ENCODE measurements at regions not wholly inside any gene's neighbourhood (a gene's known extent, or its start where the extent isn't known, plus 50 kb on each side); places are given as distances from the start of the nearest gene placed in this dataset.

DNA sequence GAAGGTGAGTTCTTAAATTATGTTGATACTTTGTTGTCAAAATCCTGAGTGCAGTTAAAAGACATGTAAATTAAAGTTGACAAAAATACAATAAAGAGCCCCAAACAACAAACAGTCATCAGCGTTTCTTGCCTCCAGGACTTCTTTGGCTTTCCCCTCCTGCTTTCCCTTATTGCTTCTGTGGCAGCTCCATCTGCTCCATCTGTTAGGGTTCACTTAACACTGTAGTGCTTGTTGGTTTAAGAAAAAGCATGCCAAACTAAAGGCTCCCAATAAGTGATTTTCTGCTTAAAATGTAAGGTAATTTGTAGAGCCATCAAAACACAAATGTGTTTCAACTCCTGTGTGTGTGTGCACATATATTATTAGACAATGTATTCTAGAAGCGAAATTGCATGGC, 254.3 kb upstream of the GNAI1 start:
- ChIA-PET CTCF (no interaction called here), POLR2A (no interaction called here)
- TF ChIP-seq, protein P1, sequence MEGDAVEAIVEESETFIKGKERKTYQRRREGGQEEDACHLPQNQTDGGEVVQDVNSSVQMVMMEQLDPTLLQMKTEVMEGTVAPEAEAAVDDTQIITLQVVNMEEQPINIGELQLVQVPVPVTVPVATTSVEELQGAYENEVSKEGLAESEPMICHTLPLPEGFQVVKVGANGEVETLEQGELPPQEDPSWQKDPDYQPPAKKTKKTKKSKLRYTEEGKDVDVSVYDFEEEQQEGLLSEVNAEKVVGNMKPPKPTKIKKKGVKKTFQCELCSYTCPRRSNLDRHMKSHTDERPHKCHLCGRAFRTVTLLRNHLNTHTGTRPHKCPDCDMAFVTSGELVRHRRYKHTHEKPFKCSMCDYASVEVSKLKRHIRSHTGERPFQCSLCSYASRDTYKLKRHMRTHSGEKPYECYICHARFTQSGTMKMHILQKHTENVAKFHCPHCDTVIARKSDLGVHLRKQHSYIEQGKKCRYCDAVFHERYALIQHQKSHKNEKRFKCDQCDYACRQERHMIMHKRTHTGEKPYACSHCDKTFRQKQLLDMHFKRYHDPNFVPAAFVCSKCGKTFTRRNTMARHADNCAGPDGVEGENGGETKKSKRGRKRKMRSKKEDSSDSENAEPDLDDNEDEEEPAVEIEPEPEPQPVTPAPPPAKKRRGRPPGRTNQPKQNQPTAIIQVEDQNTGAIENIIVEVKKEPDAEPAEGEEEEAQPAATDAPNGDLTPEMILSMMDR (IDR thresholded peaks at IDR 0.05): no peak
- TF ChIP-seq EZH2 (IDR thresholded peaks at IDR 0.05; ENCODE audit: borderline replicate concordance, insufficient read depth, low read depth, low read length, poor library complexity, severe bottlenecking): no peak
- no peak overlapping the region for H2AFZ ChIP-seq (ENCODE audit: insufficient read depth, low read depth, low read length, poor library complexity, severe bottlenecking)
- no peaks in the 10 kb centered on the region for H3K4me1 ChIP-seq (ENCODE audit: control insufficient read depth in 2 of 2, insufficient read depth in 2 of 2, low read length in 2 of 2)
- no peak overlapping the region for H3K4me2 ChIP-seq (replicated peaks; ENCODE audit: low read depth, low read length, poor library complexity, severe bottlenecking)
- H3K79me2 ChIP-seq (ENCODE audit: control insufficient read depth, insufficient read depth, low read length): no peaks in the 10 kb centered on the region
- DNase-seq (no peak), ATAC-seq (ENCODE audit: low read depth) (no peak)
- no peaks in the 10 kb centered on the region for H3K9me3 ChIP-seq (ENCODE audit: control extremely low read depth in 1 of 3, control insufficient read depth in 2 of 3, insufficient read depth in 1 of 3, low read length in 2 of 3)
- H3K27me3 ChIP-seq (replicated peaks in 1 of 4; ENCODE audit: control extremely low read depth in 1 of 4, control insufficient read depth in 3 of 4, insufficient read depth in 4 of 4, low read length in 3 of 4): no peaks in the 10 kb centered on the region
- H3K27ac ChIP-seq (ENCODE audit: low read length in 2 of 2): no peak overlapping the region
- WGBS (ENCODE audit: insufficient coverage): no CpG with 5 or more reads among the region's 2 CpGs
- intact Hi-C loops (cut with micrococcal nuclease): no loop called here
- Mint-ChIP-seq H3K27me3 (no peaks in the 10 kb centered on the region), H3K27ac (no peak overlapping the region), H3K9me3 (ENCODE audit: insufficient read depth) (peaks cover under 1% of the 10 kb centered on the region), H3K4me1 (no peaks in the 10 kb centered on the region), H3K4me3 (no peak overlapping the region)
- no peaks in the 10 kb centered on the region for H4K20me1 ChIP-seq (ENCODE audit: control insufficient read depth, insufficient read depth, low read length, poor library complexity, severe bottlenecking)
- no peak overlapping the region for H3K4me3 ChIP-seq (ENCODE audit: control extremely low read depth in 1 of 5, extremely low read depth in 1 of 5, insufficient read depth in 1 of 5, low read depth in 2 of 5, low read length in 4 of 5)
- H3K36me3 ChIP-seq (replicated peaks in 1 of 2; ENCODE audit: control extremely low read depth in 1 of 2, control insufficient read depth in 1 of 2, extremely low read depth in 1 of 2, insufficient read depth in 2 of 2, low read length in 1 of 2): no peaks in the 10 kb centered on the region
- no peak overlapping the region for H3K9ac ChIP-seq (ENCODE audit: low read length)

DNA sequence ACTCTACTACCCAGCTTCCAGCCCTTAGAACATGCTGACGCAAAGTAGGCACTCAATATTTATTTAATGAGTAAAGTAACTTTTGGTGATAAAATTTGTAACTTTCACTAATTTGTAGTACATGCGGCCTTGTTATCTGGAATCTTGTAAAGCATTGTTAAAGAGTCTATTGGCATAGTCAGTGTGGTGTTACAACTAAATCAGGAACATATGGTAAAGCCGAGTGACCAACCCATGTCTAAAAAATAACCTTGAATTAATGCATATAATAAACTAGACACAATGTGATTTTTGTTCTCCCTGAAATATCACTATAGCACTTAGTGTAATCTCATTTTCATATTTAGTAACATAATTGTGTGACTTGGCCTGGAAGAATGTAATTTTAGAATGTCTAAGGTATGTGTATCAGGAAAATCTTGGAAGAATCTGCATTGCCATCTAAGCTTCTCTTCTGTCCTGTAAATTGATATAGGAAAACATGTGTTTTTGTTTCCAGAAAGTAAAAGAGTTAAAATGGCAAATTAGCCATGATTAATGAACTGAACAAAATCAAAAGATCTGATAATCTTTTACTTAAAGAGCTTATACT, 256.7 kb upstream of the GNAI1 start:
- no CpG with 5 or more reads among the region's 3 CpGs for WGBS (ENCODE audit: insufficient coverage)

More for the DNA sequence above, 256.7 kb upstream of the GNAI1 start:
- Histone ChIP-seq H3K4me1 (ENCODE audit: control insufficient read depth in 2 of 2, insufficient read depth in 2 of 2, low read length in 2 of 2) (no peaks in the 10 kb centered on the region), H3K9ac (ENCODE audit: low read length) (no peak overlapping the region), H2AFZ (ENCODE audit: insufficient read depth, low read depth, low read length, poor library complexity, severe bottlenecking) (no peak overlapping the region), H4K20me1 (ENCODE audit: control insufficient read depth, insufficient read depth, low read length, poor library complexity, severe bottlenecking) (no peaks in the 10 kb centered on the region), H3K4me3 (ENCODE audit: control extremely low read depth in 1 of 5, extremely low read depth in 1 of 5, insufficient read depth in 1 of 5, low read depth in 2 of 5, low read length in 4 of 5) (no peak overlapping the region), H3K79me2 (ENCODE audit: control insufficient read depth, insufficient read depth, low read length) (no peaks in the 10 kb centered on the region), H3K9me3 (ENCODE audit: control extremely low read depth in 1 of 3, control insufficient read depth in 2 of 3, insufficient read depth in 1 of 3, low read length in 2 of 3) (no peaks in the 10 kb centered on the region), H3K27me3 (replicated peaks in 1 of 4; ENCODE audit: control extremely low read depth in 1 of 4, control insufficient read depth in 3 of 4, insufficient read depth in 4 of 4, low read length in 3 of 4) (no peaks in the 10 kb centered on the region), H3K27ac (ENCODE audit: low read length in 2 of 2) (no peak overlapping the region), H3K4me2 (replicated peaks; ENCODE audit: low read depth, low read length, poor library complexity, severe bottlenecking) (no peak overlapping the region), H3K36me3 (replicated peaks in 1 of 2; ENCODE audit: control extremely low read depth in 1 of 2, control insufficient read depth in 1 of 2, extremely low read depth in 1 of 2, insufficient read depth in 2 of 2, low read length in 1 of 2) (no peaks in the 10 kb centered on the region)
- Mint-ChIP-seq H3K4me1 (no peaks in the 10 kb centered on the region), H3K27me3 (no peaks in the 10 kb centered on the region), H3K27ac (no peak overlapping the region), H3K4me3 (no peak overlapping the region), H3K9me3 (ENCODE audit: insufficient read depth) (peaks cover 3% of the 10 kb centered on the region)
- ATAC-seq (ENCODE audit: low read depth) (no peak), DNase-seq (no peak)
- intact Hi-C loops (cut with micrococcal nuclease): no loop called here
- ChIA-PET CTCF (no interaction called here), POLR2A (no interaction called here)
- TF ChIP-seq, protein P1 (IDR thresholded peaks at IDR 0.05): no peak
- no peak for TF ChIP-seq EZH2 (IDR thresholded peaks at IDR 0.05; ENCODE audit: borderline replicate concordance, insufficient read depth, low read depth, low read length, poor library complexity, severe bottlenecking)

Measured in B cell (primary cell).